ENCODE measurements at regions not wholly inside any gene's neighbourhood (a gene's known extent, or its start where the extent isn't known, plus 50 kb on each side); places are given as distances from the start of the nearest gene placed in this dataset.

- H3K27ac ChIP-seq (ENCODE audit: low read depth in 1 of 2, low read length in 2 of 2), result no peak overlapping the region
- no peak overlapping the region for H2AFZ ChIP-seq (ENCODE audit: insufficient read depth, low read depth, low read length, poor library complexity, severe bottlenecking)
- no peaks in the 10 kb centered on the region for H3K4me1 Mint-ChIP-seq
- H3K36me3 Mint-ChIP-seq, result no peaks in the 10 kb centered on the region
- peaks cover 0 to under 1% (median 0%) of the 10 kb centered on the region in 3 donors for H3K27me3 Mint-ChIP-seq (ENCODE audit: low read depth in 3 of 3)
- H3K27me3 ChIP-seq (ENCODE audit: control insufficient read depth in 2 of 2, insufficient read depth in 2 of 2, low read length in 2 of 2), result no peaks in the 10 kb centered on the region
- no peak overlapping the region for H3K4me3 ChIP-seq (replicated peaks in 1 of 3; ENCODE audit: low read depth in 2 of 3, low read length in 3 of 3)
- H3K4me3 Mint-ChIP-seq, result no peak overlapping the region
- no peak for TF ChIP-seq CTCF (IDR thresholded peaks at IDR 0.05)
- no peaks in the 10 kb centered on the region for H3K9me3 ChIP-seq (replicated peaks in 1 of 2; ENCODE audit: control insufficient read depth in 1 of 2, insufficient read depth in 1 of 2, low read length in 2 of 2)
- intact Hi-C loops (cut with micrococcal nuclease), result no loop called here
- no peaks in the 10 kb centered on the region for H4K20me1 ChIP-seq (ENCODE audit: insufficient read depth, low read length)
- H3K9me3 Mint-ChIP-seq, result peaks cover 0 to 2% (median 0%) of the 10 kb centered on the region in 7 donors
- DNase-seq, result no peak
- no peaks in the 10 kb centered on the region for H3K4me1 ChIP-seq (ENCODE audit: control insufficient read depth in 1 of 2, insufficient read depth in 2 of 2, low read length in 2 of 2)
- H3K27ac Mint-ChIP-seq, result no peak overlapping the region
- H3K79me2 ChIP-seq (ENCODE audit: insufficient read depth, low read length), result no peaks in the 10 kb centered on the region
- H3K36me3 ChIP-seq (replicated peaks in 1 of 2; ENCODE audit: control insufficient read depth in 1 of 2, insufficient read depth in 2 of 2, low read length in 2 of 2), result no peaks in the 10 kb centered on the region
- WGBS (ENCODE audit: insufficient coverage), result 83% methylated on average over 1 of the region's 5 CpGs
- no peak overlapping the region for H3K4me2 ChIP-seq (replicated peaks; ENCODE audit: extremely low read depth, low read length, poor library complexity, severe bottlenecking)
- no peak overlapping the region for H3K9ac ChIP-seq (ENCODE audit: insufficient read depth, low read length, poor library complexity, severe bottlenecking)
These were observed 339.9 kb downstream of the CCSER2 start for GRCh38 chr10:84668186-84668763.

GRCh38 chr10:84675060-84675459 lies 346.7 kb downstream of the CCSER2 start:
- H3K27me3 ChIP-seq (ENCODE audit: control insufficient read depth in 2 of 2, insufficient read depth in 2 of 2, low read length in 2 of 2), result no peaks in the 10 kb centered on the region
- no peak overlapping the region for H3K9ac ChIP-seq (ENCODE audit: insufficient read depth, low read length, poor library complexity, severe bottlenecking)
- no peak for DNase-seq
- intact Hi-C loops (cut with micrococcal nuclease), result no loop called here
- Mint-ChIP-seq H3K4me1 (no peaks in the 10 kb centered on the region), H3K27me3 (ENCODE audit: low read depth in 3 of 3) (peaks cover 0 to 3% (median 0%) of the 10 kb centered on the region in 3 donors), H3K27ac (no peak overlapping the region), H3K36me3 (no peaks in the 10 kb centered on the region), H3K9me3 (peaks cover 0 to 10% (median 0%) of the 10 kb centered on the region in 7 donors), H3K4me3 (no peak overlapping the region)
- H3K27ac ChIP-seq (ENCODE audit: low read depth in 1 of 2, low read length in 2 of 2), result no peak overlapping the region
- no peaks in the 10 kb centered on the region for H3K4me1 ChIP-seq (ENCODE audit: control insufficient read depth in 1 of 2, insufficient read depth in 2 of 2, low read length in 2 of 2)
- no peaks in the 10 kb centered on the region for H3K79me2 ChIP-seq (ENCODE audit: insufficient read depth, low read length)
- H3K4me2 ChIP-seq (replicated peaks; ENCODE audit: extremely low read depth, low read length, poor library complexity, severe bottlenecking), result no peak overlapping the region
- TF ChIP-seq CTCF (IDR thresholded peaks at IDR 0.05), result no peak
- no peak overlapping the region for H3K4me3 ChIP-seq (replicated peaks in 1 of 3; ENCODE audit: low read depth in 2 of 3, low read length in 3 of 3)
- peaks cover 0 to 3% of the 10 kb centered on the region in 2 donors for H3K9me3 ChIP-seq (replicated peaks in 1 of 2; ENCODE audit: control insufficient read depth in 1 of 2, insufficient read depth in 1 of 2, low read length in 2 of 2)
- H4K20me1 ChIP-seq (ENCODE audit: insufficient read depth, low read length), result no peaks in the 10 kb centered on the region
- no CpG with 5 or more reads among the region's 2 CpGs for WGBS (ENCODE audit: insufficient coverage)
- H3K36me3 ChIP-seq (replicated peaks in 1 of 2; ENCODE audit: control insufficient read depth in 1 of 2, insufficient read depth in 2 of 2, low read length in 2 of 2), result no peaks in the 10 kb centered on the region
- H2AFZ ChIP-seq (ENCODE audit: insufficient read depth, low read depth, low read length, poor library complexity, severe bottlenecking), result no peak overlapping the region
